ENCODE measurements at regions not wholly inside any gene's neighbourhood (a gene's known extent, or its start where the extent isn't known, plus 50 kb on each side); places are given as distances from the start of the nearest gene placed in this dataset.

DNA sequence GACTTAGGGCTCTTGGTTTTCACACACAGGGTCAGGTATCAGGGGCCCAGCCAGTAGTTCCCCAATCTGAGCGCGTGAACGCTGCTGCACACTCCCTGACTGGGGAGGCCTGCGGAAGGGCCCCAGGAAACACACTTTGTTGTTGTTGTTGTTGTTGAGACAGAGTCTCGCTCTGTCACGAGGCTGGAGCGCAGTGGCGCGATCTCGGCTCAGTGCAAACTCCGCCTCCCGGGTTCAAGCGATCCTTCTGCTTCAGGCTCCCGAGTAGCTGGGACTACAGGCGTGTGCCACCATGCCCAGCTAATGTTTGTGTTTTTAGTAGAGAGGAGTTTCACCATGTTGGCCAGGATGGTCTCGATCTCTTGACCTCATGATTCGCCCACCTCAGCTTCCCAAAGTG lies 190.4 kb upstream of the GPR12 start:
- 84 to 87% methylated on average over 12 to 17 of the region's 17 CpGs for WGBS, 2 donors
- no peak for TF ChIP-seq POLR2A (IDR thresholded peaks at IDR 0.05)
- TF ChIP-seq, protein P1, sequence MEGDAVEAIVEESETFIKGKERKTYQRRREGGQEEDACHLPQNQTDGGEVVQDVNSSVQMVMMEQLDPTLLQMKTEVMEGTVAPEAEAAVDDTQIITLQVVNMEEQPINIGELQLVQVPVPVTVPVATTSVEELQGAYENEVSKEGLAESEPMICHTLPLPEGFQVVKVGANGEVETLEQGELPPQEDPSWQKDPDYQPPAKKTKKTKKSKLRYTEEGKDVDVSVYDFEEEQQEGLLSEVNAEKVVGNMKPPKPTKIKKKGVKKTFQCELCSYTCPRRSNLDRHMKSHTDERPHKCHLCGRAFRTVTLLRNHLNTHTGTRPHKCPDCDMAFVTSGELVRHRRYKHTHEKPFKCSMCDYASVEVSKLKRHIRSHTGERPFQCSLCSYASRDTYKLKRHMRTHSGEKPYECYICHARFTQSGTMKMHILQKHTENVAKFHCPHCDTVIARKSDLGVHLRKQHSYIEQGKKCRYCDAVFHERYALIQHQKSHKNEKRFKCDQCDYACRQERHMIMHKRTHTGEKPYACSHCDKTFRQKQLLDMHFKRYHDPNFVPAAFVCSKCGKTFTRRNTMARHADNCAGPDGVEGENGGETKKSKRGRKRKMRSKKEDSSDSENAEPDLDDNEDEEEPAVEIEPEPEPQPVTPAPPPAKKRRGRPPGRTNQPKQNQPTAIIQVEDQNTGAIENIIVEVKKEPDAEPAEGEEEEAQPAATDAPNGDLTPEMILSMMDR (IDR thresholded peaks at IDR 0.05) = no peak
- intact Hi-C loops (cut with DNase I; ENCODE audit: low total_unique reads) = no loop called here

GRCh38 chr13:26950546-26950945 lies 190.0 kb upstream of the GPR12 start:
- no peak overlapping the region for H3K4me3 ChIP-seq
- WGBS, 2 donors = 70 to 90% methylated on average over 4 to 10 of the region's 10 CpGs
- DNase-seq = no peak
- H3K9me3 ChIP-seq = no peaks in the 10 kb centered on the region
- no peaks in the 10 kb centered on the region for H3K36me3 ChIP-seq (ENCODE audit: low read depth, missing control alignments)
- no peaks in the 10 kb centered on the region for H3K27me3 ChIP-seq
- intact Hi-C loops (cut with DNase I; ENCODE audit: low total_unique reads) = no loop called here
- TF ChIP-seq POLR2A (IDR thresholded peaks at IDR 0.05) = no peak
- TF ChIP-seq, protein P1 (IDR thresholded peaks at IDR 0.05) = no peak
- no peak overlapping the region for H3K27ac ChIP-seq
- no peaks in the 10 kb centered on the region for H3K4me1 ChIP-seq

More for the DNA sequence above, 190.4 kb upstream of the GPR12 start:
- Histone ChIP-seq H3K36me3 (ENCODE audit: low read depth, missing control alignments) (no peaks in the 10 kb centered on the region), H3K27ac (no peak overlapping the region), H3K9me3 (no peaks in the 10 kb centered on the region), H3K4me1 (no peaks in the 10 kb centered on the region), H3K4me3 (no peak overlapping the region), H3K27me3 (no peaks in the 10 kb centered on the region)
- no peak for DNase-seq

- H3K27me3 ChIP-seq = no peaks in the 10 kb centered on the region
- no peaks in the 10 kb centered on the region for H3K9me3 ChIP-seq
- H3K4me1 ChIP-seq = no peaks in the 10 kb centered on the region
- H3K27ac ChIP-seq = no peak overlapping the region
- intact Hi-C loops (cut with DNase I; ENCODE audit: low total_unique reads) = no loop called here
- no peak overlapping the region for H3K4me3 ChIP-seq
- H3K36me3 ChIP-seq (ENCODE audit: low read depth, missing control alignments) = no peaks in the 10 kb centered on the region
- DNase-seq = no peak
- WGBS, 2 donors = 78 to 82% methylated on average over 14 of the region's 14 CpGs
- TF ChIP-seq, protein P1 (IDR thresholded peaks at IDR 0.05) = no peak
Observed at GRCh38 chr13:26949701-26950502, 189.3 kb upstream of the GPR12 start.

- TF ChIP-seq, protein P1 (IDR thresholded peaks at IDR 0.05) = no peak
- TF ChIP-seq POLR2A (IDR thresholded peaks at IDR 0.05) = no peak
- Histone ChIP-seq H3K9me3 (no peaks in the 10 kb centered on the region), H3K27me3 (no peaks in the 10 kb centered on the region), H3K4me1 (no peaks in the 10 kb centered on the region), H3K27ac (no peak overlapping the region), H3K4me3 (no peak overlapping the region), H3K36me3 (ENCODE audit: low read depth, missing control alignments) (no peaks in the 10 kb centered on the region)
- DNase-seq = no peak
- 90 to 94% methylated on average over 4 of the region's 4 CpGs for WGBS, 2 donors
- intact Hi-C loops (cut with DNase I; ENCODE audit: low total_unique reads) = no loop called here
Observed at GRCh38 chr13:26948353-26948752, 187.8 kb upstream of the GPR12 start.
